Subcutaneous abdominal adipose tissue (tissue), 5 donors: ENCODE measurements at regions not wholly inside any gene's neighbourhood (a gene's known extent, or its start where the extent isn't known, plus 50 kb on each side); places are given as distances from the start of the nearest gene placed in this dataset.

Source experiments
- H3K27ac ChIP-seq: one replicate; pipeline ENCODE4 v1.7.0; 2013; ENCODE audit warnings: low read depth, mild to moderate bottlenecking, inconsistent platforms, low read length, moderate library complexity
- H3K27me3 ChIP-seq, 5 donors: one replicate each; pipeline ENCODE4 v1.7.0; 2013; ENCODE audit warnings: low read length in 5 of 5, inconsistent platforms in 1 of 5; ENCODE audit not compliant: control insufficient read depth in 5 of 5, insufficient read depth in 4 of 5
- H3K36me3 ChIP-seq, 5 donors: one replicate each; pipeline ENCODE4 v1.7.0; 2013; ENCODE audit warnings: low read length in 5 of 5; ENCODE audit not compliant: control insufficient read depth in 5 of 5, insufficient read depth in 5 of 5
- H3K4me1 ChIP-seq, 5 donors: one replicate each; pipeline ENCODE4 v1.7.0; 2013; ENCODE audit warnings: low read length in 5 of 5, mild to moderate bottlenecking in 3 of 5, moderate library complexity in 1 of 5; ENCODE audit not compliant: control insufficient read depth in 5 of 5, insufficient read depth in 5 of 5
- H3K4me3 ChIP-seq, 5 donors: one replicate each; pipeline ENCODE4 v1.7.0; 2013; ENCODE audit warnings: low read length in 5 of 5, low read depth in 1 of 5
- H3K9ac ChIP-seq, 5 donors: one replicate each; pipeline ENCODE4 v1.7.0; 2013; ENCODE audit warnings: low read length in 5 of 5, mild to moderate bottlenecking in 4 of 5, moderate library complexity in 3 of 5
- H3K9me3 ChIP-seq, 5 donors: one replicate each; pipeline ENCODE4 v1.7.0; 2013; ENCODE audit warnings: low read length in 5 of 5; ENCODE audit not compliant: control insufficient read depth in 5 of 5
- donor health status: healthy.
- donor health status: healthy.
- donor health status: healthy.
- donor health status: healthy.
- donor health status: healthy.

- Histone ChIP-seq H3K4me1 (peaks cover 0 to 14% (median 6%) of the 10 kb centered on the region in 5 donors), H3K36me3 (no peaks in the 10 kb centered on the region), H3K9me3 (peaks cover 0 to 5% (median 0%) of the 10 kb centered on the region in 5 donors), H3K9ac (no peak overlapping the region), H3K4me3 (no peak overlapping the region), H3K27ac (no peak overlapping the region), H3K27me3 (no peaks in the 10 kb centered on the region)
These were observed 239.7 kb downstream of the GADD45G start for GRCh38 chr9:89844535-89844934.

- Histone ChIP-seq H3K9ac (no peak overlapping the region), H3K27ac (no peak overlapping the region), H3K4me1 (peaks cover 0 to 10% (median 6%) of the 10 kb centered on the region in 5 donors), H3K4me3 (no peak overlapping the region), H3K27me3 (no peaks in the 10 kb centered on the region), H3K36me3 (no peaks in the 10 kb centered on the region), H3K9me3 (peaks cover 0 to 5% (median 0%) of the 10 kb centered on the region in 5 donors)
These were observed 240.5 kb downstream of the GADD45G start for GRCh38 chr9:89845321-89845720.

GRCh38 chr9:89845862-89846261 is 241.1 kb downstream of the GADD45G start:
- no peaks in the 10 kb centered on the region for H3K36me3 ChIP-seq
- H3K9ac ChIP-seq: no peak overlapping the region
- peaks cover 0 to 5% (median 0%) of the 10 kb centered on the region in 5 donors for H3K9me3 ChIP-seq
- H3K4me3 ChIP-seq: no peak overlapping the region
- H3K27me3 ChIP-seq: no peaks in the 10 kb centered on the region
- no peak overlapping the region for H3K27ac ChIP-seq
- peaks cover 0 to 13% (median 8%) of the 10 kb centered on the region in 5 donors for H3K4me1 ChIP-seq

GRCh38 chr9:89848060-89849040 is 243.5 kb downstream of the GADD45G start:
- no peaks in the 10 kb centered on the region for H3K36me3 ChIP-seq
- peaks cover 0 to 13% (median 5%) of the 10 kb centered on the region in 5 donors for H3K4me1 ChIP-seq
- no peak overlapping the region for H3K9ac ChIP-seq
- H3K4me3 ChIP-seq: no peak overlapping the region
- no peaks in the 10 kb centered on the region for H3K27me3 ChIP-seq
- no peak overlapping the region for H3K27ac ChIP-seq
- H3K9me3 ChIP-seq: peaks cover 0 to 5% (median 0%) of the 10 kb centered on the region in 5 donors

GRCh38 chr9:89849096-89849495 is 244.3 kb downstream of the GADD45G start:
- H3K9ac ChIP-seq: no peak overlapping the region
- no peaks in the 10 kb centered on the region for H3K27me3 ChIP-seq

GRCh38 chr9:89850153-89850552 is 245.3 kb downstream of the GADD45G start:
- H3K27ac ChIP-seq: no peak overlapping the region
- H3K4me3 ChIP-seq: no peak overlapping the region
- no peaks in the 10 kb centered on the region for H3K36me3 ChIP-seq
- peaks cover 0 to 7% (median 4%) of the 10 kb centered on the region in 5 donors for H3K4me1 ChIP-seq
- H3K9me3 ChIP-seq: peaks cover 0 to 5% (median 0%) of the 10 kb centered on the region in 5 donors
- no peaks in the 10 kb centered on the region for H3K27me3 ChIP-seq
- H3K9ac ChIP-seq: no peak overlapping the region

More at GRCh38 chr9:89849096-89849495, 244.3 kb downstream of the GADD45G start:
- no peaks in the 10 kb centered on the region for H3K36me3 ChIP-seq
- H3K9me3 ChIP-seq: peaks cover 0 to 5% (median 0%) of the 10 kb centered on the region in 5 donors
- peaks cover 0 to 7% (median 5%) of the 10 kb centered on the region in 5 donors for H3K4me1 ChIP-seq
- H3K27ac ChIP-seq: no peak overlapping the region
- H3K4me3 ChIP-seq: no peak overlapping the region

- H3K9ac ChIP-seq: no peak overlapping the region
- no peak overlapping the region for H3K4me3 ChIP-seq
- H3K27me3 ChIP-seq: no peaks in the 10 kb centered on the region
- H3K4me1 ChIP-seq: peaks cover 0 to 7% (median 2%) of the 10 kb centered on the region in 5 donors
- no peaks in the 10 kb centered on the region for H3K36me3 ChIP-seq
- H3K27ac ChIP-seq: no peak overlapping the region
- H3K9me3 ChIP-seq: peaks cover 0 to 5% (median 0%) of the 10 kb centered on the region in 5 donors
These were observed 246.0 kb downstream of the GADD45G start for GRCh38 chr9:89850631-89851325.

- Histone ChIP-seq H3K9me3 (peaks cover 0 to 5% (median 2%) of the 10 kb centered on the region in 5 donors), H3K4me3 (no peak overlapping the region), H3K9ac (no peak overlapping the region), H3K27me3 (no peaks in the 10 kb centered on the region), H3K27ac (no peak overlapping the region), H3K4me1 (peaks cover 0 to 7% (median 2%) of the 10 kb centered on the region in 5 donors), H3K36me3 (no peaks in the 10 kb centered on the region)
These were observed 248.3 kb downstream of the GADD45G start for GRCh38 chr9:89853161-89853560.

- H3K9me3 ChIP-seq: peaks cover 0 to 7% (median 2%) of the 10 kb centered on the region in 5 donors
- no peak overlapping the region for H3K27ac ChIP-seq
These were observed 249.1 kb downstream of the GADD45G start for GRCh38 chr9:89853931-89854330.

More at GRCh38 chr9:89853931-89854330, 249.1 kb downstream of the GADD45G start:
- no peak overlapping the region for H3K9ac ChIP-seq
- no peak overlapping the region for H3K4me3 ChIP-seq
- no peaks in the 10 kb centered on the region for H3K36me3 ChIP-seq
- no peaks in the 10 kb centered on the region for H3K27me3 ChIP-seq
- H3K4me1 ChIP-seq: peaks cover 0 to 7% (median 2%) of the 10 kb centered on the region in 5 donors
